GM10266 (cell line): ENCODE measurements at regions not wholly inside any gene's neighbourhood (a gene's known extent, or its start where the extent isn't known, plus 50 kb on each side); places are given as distances from the start of the nearest gene placed in this dataset.
A peak's percentile ranks its signal among the peaks of the same experiment; 100 is the strongest.

Experiments
- DNase-seq: peaks from one replicate; pipeline ENCODE4 v3.0.0; 2012; ENCODE audit errors: extremely low spot score
- TF ChIP-seq, protein P1 (sequence below): IDR thresholded peaks from 2 replicates; pipeline ENCODE4 v1.5.1; 2012; ENCODE audit warnings: mild to moderate bottlenecking, low read depth; ENCODE audit not compliant: control insufficient read depth, insufficient read depth; ENCODE audit errors: missing control alignments

DNA sequence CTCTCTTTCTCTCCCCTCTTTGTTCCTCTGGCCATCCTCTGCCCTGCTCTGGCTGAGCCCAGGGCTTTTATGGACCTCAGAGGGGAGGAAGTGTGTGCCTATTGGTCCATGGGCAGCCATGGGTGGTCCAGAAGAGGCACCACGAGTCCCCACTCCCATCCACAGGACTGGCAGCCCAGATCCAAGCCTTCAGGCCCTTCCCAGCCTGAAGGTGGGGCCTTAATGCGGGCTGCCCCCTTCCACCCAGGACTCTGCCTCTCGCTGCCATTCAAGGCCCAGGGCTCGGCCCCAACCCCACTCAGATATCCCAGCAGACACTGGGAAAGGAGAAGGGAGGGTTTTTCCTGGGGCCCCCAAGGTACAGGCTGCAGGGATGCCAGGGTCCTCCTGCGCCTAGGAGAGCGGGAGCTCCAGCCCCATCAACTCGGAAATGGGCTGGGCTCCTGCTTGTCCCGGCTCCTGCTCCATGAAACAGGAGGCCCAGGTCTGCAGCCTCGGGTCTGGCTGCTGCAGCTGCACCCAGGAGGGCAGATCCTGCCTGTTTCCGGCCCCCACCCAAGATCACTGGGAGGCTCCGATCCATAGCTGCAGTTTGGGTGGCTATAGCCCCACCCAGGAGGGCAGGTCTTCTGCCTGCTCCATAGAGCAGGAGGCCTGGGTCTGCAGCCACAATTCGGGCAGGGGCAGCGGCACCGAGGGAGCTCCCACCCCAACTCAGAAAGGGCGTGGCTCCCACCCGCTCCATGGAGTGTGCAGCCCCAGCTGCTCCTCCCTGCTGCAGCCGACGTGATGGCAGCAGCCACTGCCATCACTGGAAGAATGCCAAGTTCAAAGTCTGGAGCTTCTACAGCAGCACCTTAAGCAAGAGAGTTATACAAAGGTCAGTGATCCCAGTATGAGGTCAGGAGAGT is 116.6 kb upstream of the RBBP8 start:
- TF ChIP-seq, protein P1, sequence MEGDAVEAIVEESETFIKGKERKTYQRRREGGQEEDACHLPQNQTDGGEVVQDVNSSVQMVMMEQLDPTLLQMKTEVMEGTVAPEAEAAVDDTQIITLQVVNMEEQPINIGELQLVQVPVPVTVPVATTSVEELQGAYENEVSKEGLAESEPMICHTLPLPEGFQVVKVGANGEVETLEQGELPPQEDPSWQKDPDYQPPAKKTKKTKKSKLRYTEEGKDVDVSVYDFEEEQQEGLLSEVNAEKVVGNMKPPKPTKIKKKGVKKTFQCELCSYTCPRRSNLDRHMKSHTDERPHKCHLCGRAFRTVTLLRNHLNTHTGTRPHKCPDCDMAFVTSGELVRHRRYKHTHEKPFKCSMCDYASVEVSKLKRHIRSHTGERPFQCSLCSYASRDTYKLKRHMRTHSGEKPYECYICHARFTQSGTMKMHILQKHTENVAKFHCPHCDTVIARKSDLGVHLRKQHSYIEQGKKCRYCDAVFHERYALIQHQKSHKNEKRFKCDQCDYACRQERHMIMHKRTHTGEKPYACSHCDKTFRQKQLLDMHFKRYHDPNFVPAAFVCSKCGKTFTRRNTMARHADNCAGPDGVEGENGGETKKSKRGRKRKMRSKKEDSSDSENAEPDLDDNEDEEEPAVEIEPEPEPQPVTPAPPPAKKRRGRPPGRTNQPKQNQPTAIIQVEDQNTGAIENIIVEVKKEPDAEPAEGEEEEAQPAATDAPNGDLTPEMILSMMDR, result no peak
- no peak for DNase-seq

DNA sequence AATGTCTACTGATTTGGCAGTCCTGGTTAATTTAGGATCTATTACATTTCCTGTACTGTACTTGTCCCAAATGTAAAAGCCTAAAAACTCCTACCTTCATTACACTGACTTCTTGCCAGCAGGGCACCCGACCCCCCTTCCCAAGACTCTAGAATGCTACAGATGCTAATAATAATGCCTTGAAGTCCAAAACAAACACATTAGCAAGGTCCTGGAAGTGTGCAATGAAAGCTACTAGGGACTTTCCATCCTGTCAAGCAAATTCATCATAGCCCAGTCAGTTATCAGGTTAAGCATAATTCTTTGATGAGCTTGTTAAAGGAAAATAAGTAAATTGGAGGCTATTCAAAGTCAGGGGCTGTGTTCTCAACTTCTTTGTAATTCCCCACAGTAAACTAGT is 115.3 kb upstream of the RBBP8 start:
- no peak for DNase-seq
- TF ChIP-seq, protein P1, result no peak

DNA sequence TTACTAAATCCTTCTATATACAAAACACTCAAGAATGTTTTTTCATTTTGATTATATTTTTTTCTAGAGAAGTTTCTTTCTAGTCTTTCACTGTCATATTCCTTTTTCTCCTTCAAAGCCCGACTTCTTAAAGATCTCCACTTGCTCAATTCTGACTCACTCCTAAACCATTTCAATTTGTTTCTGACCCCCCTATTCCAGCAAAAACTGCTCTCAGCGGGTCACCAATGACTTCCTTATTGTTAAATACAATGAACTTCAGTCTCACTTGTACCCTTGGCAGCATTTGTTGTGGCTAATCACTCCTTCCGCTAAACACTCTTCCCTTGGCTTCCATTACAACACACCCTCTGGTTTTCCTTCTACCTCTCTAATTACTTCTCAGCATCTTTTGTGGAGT is 111.1 kb upstream of the RBBP8 start:
- TF ChIP-seq, protein P1, result no peak
- DNase-seq, result no peak

DNA sequence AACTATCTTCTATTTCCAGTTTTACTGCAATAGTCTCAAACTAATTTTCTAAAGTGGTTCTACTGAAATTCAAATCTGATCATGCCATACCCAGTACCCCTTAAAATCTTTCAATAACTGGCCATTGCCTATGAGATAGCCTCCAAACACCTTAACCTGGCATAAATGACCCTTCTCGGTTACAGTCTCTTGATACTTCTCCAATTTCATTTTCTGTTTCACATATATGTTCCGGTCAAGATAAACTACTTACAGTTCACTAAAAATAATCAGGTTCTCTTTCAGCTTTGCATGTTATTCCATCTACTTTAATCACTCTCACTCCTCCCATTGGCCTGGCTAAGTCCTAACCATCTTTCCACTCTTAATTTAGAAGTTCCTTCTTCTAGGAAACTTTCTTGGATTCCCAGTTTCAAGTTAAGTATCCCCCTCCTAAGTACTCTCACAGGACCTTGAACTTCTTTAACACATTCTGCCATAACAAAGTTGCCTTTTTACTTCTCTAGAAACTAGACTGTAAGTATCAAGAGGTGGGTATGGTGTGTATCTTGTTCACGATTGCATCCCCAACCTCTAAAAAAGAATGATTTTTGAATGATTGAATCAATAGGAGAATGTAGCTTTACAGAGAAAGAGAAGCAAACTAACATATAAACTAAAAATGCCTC is 110.2 kb upstream of the RBBP8 start:
- TF ChIP-seq, protein P1, result no peak
- peak; percentile 35 for DNase-seq

DNA sequence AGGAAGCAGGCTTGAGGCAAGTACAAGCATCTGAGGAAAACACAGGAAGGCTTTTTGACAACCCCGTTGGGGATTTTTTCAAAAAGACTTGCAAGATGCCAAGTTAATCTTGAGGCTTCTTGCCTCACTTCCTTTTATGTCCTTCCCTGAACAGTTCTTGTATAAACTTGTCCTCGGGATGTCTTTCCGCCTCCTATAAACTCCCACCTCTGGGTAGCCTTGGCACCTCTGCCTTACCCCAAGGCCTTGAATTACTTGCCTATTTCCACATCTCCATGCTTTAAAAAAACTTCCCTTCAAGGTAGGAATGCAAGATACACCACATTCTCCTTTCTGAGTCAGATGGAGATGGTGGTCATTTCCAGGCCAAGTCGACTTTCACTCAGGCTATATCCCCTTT is 106.4 kb upstream of the RBBP8 start:
- DNase-seq, result no peak
- TF ChIP-seq, protein P1, result no peak

DNA sequence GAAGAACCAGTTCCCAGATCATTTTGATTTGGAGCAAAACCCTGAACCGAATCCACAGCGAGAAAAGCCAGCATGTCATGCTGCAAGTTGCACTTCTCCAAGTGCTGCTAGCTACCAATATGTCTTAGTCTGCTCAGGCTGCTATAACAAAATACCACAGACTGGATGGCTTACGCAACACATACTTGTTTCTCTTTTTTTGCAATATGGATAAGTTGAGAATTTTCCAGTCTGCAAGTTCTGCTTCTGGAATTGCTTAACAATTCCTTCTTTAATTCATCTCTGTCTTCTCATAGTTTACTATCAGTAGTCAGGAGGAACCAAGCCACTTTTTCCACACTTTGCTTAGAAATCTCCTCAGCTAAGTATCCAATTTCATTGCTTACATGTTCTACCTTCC is 105.9 kb upstream of the RBBP8 start:
- no peak for DNase-seq
- TF ChIP-seq, protein P1, result no peak

DNA sequence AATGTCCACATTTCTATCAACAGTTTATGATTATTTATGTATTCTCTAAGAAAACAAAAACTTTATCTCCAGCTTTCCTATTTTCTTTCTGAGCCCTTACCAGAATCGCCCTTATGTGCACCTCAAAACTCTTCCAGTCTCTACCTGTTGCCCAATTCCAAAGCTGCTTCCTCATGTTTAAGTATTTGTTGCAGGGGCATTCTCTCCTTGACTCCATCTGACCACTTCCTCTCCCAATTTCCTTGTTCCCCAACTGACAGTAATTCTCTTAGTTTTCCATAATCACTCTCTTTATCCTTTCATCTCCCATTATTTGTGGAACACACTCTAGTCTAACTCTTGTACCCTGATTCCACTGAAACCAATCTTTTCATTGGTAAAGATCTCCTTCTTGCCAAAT is 105.4 kb upstream of the RBBP8 start:
- TF ChIP-seq, protein P1, result no peak
- no peak for DNase-seq
